A549 (cell line): ENCODE measurements at regions not wholly inside any gene's neighbourhood (a gene's known extent, or its start where the extent isn't known, plus 50 kb on each side); places are given as distances from the start of the nearest gene placed in this dataset.

Experiments used
- ATAC-seq, 2 experiments: fragments of 200-7000 bp in 1 of 2; fragments of >200 bp in 1 of 2; cut with Nextera tagmentation in 1 of 2; cut with Tn5 transposase in 1 of 2; 3 replicates each; pipeline versions ENCODE4 v1.8.0 to v1.9.1; 2018 to 2020; ENCODE audit warnings: mild to moderate bottlenecking in 1 of 2, moderate library complexity in 1 of 2
- CTCF ChIA-PET: fragments of 300-600 bp; sonication (Branson Sonifier 250); formaldehyde crosslinking; extraction: SDS; loops from one replicate; lab custom pipeline; 2021; ENCODE audit warnings: antibody characterized with exemption, inconsistent platforms; lab: Yijun Ruan, JAX
- POLR2A ChIA-PET: fragments of 350-600 bp; formaldehyde crosslinking; extraction: SDS; loops from one replicate; lab custom pipeline; 2021; ENCODE audit warnings: antibody characterized with exemption, inconsistent platforms; lab: Yijun Ruan, JAX
- DNase-seq, 2 experiments: peaks; one replicate each; pipeline versions ENCODE4 v3.0.0 to v3.0.0-alpha.2; 2011 to 2016; ENCODE audit warnings: low read depth in 1 of 2, low spot score in 1 of 2
- FAIRE-seq: peaks from 2 replicates; lab custom pipeline; 2011; peaks lifted over from hg19 to GRCh38; lab: Jason Lieb, UNC
- H3K27ac ChIP-seq, 2 experiments: fragments of >200 bp; sonication (Bioruptor Twin); formaldehyde crosslinking; 3 replicates each; pipeline ENCODE4 v1.5.1; 2016 to 2017
- H3K4me1 ChIP-seq: fragments of >200 bp; sonication (Bioruptor Twin); formaldehyde crosslinking; 3 replicates; pipeline ENCODE4 v1.6.1; 2016
- H3K4me2 ChIP-seq: fragments of >200 bp; sonication (Bioruptor Twin); formaldehyde crosslinking; 3 replicates; pipeline ENCODE4 v1.6.1; 2016
- H3K4me3 ChIP-seq: fragments of >200 bp; sonication (Bioruptor Twin); formaldehyde crosslinking; 3 replicates; pipeline ENCODE4 v1.5.1; 2016
- H3K9me3 ChIP-seq: fragments of >200 bp; sonication (Bioruptor Twin); formaldehyde crosslinking; 3 replicates; pipeline ENCODE4 v1.6.1; 2016
- BHLHE40 ChIP-seq: IDR thresholded peaks from 2 replicates; pipeline ENCODE4 v1.6.1; 2012; ENCODE audit warnings: low read depth, low read length, inconsistent platforms
- CTCF ChIP-seq: fragments of >200 bp; sonication (Bioruptor Twin); formaldehyde crosslinking; IDR thresholded peaks from 3 replicates; pipeline ENCODE4 v1.5.1; 2016
- FOSL2 ChIP-seq, 2 experiments: fragments of 450-650 bp in 1 of 2; fragments of >200 bp in 1 of 2; sonication (Bioruptor Twin) in 1 of 2; formaldehyde crosslinking; IDR thresholded peaks; 2 replicates each; pipeline versions ENCODE4 v1.5.0 to v1.6.1; 2016 to 2020; ENCODE audit warnings: mild to moderate bottlenecking in 1 of 2, moderate library complexity in 1 of 2
- HOXB5 ChIP-seq: fragments of 250-450 bp; sonication (Bioruptor Pico); IDR thresholded peaks from 2 replicates; pipeline ENCODE4 v1.5.0; 2020; ENCODE audit warnings: mild to moderate bottlenecking, moderate library complexity
- RAD21 ChIP-seq, 2 experiments: fragments of >200 bp in 1 of 2; sonication (Bioruptor Twin) in 1 of 2; formaldehyde crosslinking in 1 of 2; IDR thresholded peaks in 1 of 2; conservative IDR thresholded peaks in 1 of 2; 2 replicates in 1 of 2; 3 replicates in 1 of 2; pipeline ENCODE4 v1.6.1; 2012 to 2018; ENCODE audit warnings: inconsistent platforms in 1 of 2
- RARB ChIP-seq: fragments of 250-450 bp; sonication (Bioruptor Pico); IDR thresholded peaks from 2 replicates; pipeline ENCODE4 v1.8.0; 2021; ENCODE audit warnings: mild to moderate bottlenecking, moderate library complexity
- SMC3 ChIP-seq: fragments of >200 bp; sonication (Bioruptor Twin); formaldehyde crosslinking; IDR thresholded peaks from 3 replicates; pipeline ENCODE4 v1.6.1; 2018; ENCODE audit warnings: inconsistent platforms
- ZSCAN20 ChIP-seq: fragments of 250-450 bp; sonication (Bioruptor Pico); IDR thresholded peaks from 2 replicates; pipeline ENCODE4 v1.8.0; 2022; ENCODE audit warnings: mild to moderate bottlenecking, moderate library complexity
- WGBS: methylation state at CpG from one replicate; pipeline ENCODE4 v1.1.6; 2017; ENCODE audit errors: missing lambda C conversion rate; 5-methylcytosine and 5-hydroxymethylcytosine counted together
- small RNA-seq, 6 experiments: library from RNA; depleted of rRNA; stranded (forward); fragments of <200 nt; gene quantifications; one replicate each; pipeline ENCODE3, GENCODE V24; 2012

- no peak for TF ChIP-seq HOXB5 (CRISPR knock-in tag)
- no peak for TF ChIP-seq BHLHE40
- no peak for TF ChIP-seq ZSCAN20 (CRISPR knock-in tag)
Measured at GRCh38 chr7:51367614-51367968, 51.0 kb upstream of the COBL start (continued).

GRCh38 chr7:51366930-51367613 is 50.5 kb upstream of the COBL start:
- peak; percentile 57 to 84 for DNase-seq
- Histone ChIP-seq H3K27ac (no peak overlapping the region), H3K9me3 (no peaks in the 10 kb centered on the region), H3K4me2 (no peak overlapping the region), H3K4me3 (no peak overlapping the region), H3K4me1 (no peaks in the 10 kb centered on the region)
- CTCF ChIA-PET = interaction anchor here (0.6 to 6.8 kb wide), 52 partner anchors 9 to 1231 kb away, joined by 3 to 176 read pairs (median 4); no protein-coding TSS in a partner anchor
- peak; percentile 93 to 97 for ATAC-seq
- WGBS = 21% methylated on average over 5 of the region's 6 CpGs
- POLR2A ChIA-PET = no interaction called here
- TF ChIP-seq RARB = no peak
- TF ChIP-seq RAD21 (conservative IDR thresholded peaks at IDR 0.05 in 1 of 2, IDR thresholded peaks at IDR 0.05 in 1 of 2) = peak; percentile 76
- TF ChIP-seq CTCF = peak; percentile 58
- peak; percentile 76 for TF ChIP-seq SMC3
- TF ChIP-seq FOSL2 (IDR thresholded peaks at IDR 0.05) = no peak
- TF ChIP-seq FOSL2 (CRISPR knock-in tag; IDR thresholded peaks at IDR 0.05) = no peak
- FAIRE-seq = peak; percentile 77

Small RNA genes in the stretch of these regions (small RNA-seq; reads per million reads assigned to genes)
- gene RF00322 = 0 reads per million in 6 experiments
- gene RN7SL292P = 0 reads per million in 6 experiments
- gene ROBO2P1 = 0 reads per million in 6 experiments
